ENCODE measurements at regions not wholly inside any gene's neighbourhood (a gene's known extent, or its start where the extent isn't known, plus 50 kb on each side); places are given as distances from the start of the nearest gene placed in this dataset.

DNA sequence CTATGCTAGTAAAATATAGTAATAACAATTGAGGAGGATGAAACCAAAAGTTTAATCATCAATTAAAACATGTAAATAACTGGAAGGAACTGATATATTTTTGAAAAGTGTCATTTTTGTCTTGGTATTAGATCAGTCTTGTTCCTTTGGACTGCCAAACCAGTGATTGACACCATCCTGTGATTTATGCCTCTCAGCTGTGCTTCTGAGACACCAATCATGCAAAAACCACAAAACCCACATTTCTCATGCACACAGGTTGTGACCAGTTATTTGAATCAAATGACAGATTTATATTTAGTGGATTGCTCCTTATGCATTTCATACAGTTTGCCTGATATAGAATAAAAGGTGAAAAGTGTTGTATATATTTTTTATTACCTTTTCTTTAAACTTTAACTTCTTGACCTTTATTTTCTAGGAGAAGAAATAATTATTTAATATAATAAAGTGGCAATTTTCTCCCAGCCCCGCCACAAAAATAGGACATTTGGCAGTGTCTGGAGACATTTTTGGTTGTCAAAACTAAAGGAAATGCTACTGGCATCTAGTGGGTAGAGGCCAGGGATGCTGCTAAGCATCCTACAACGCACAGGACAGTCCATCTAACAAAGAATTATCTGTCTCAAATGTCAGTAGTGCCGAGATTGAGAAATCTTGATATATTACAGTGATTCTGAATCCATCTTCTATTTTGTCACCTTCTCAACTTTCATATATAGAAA is 383.6 kb downstream of the BCKDHB start:
- H3K36me3 ChIP-seq (ENCODE audit: control insufficient read depth in 2 of 4, insufficient read depth in 4 of 4, low read length in 3 of 4): no peaks in the 10 kb centered on the region
- H4K91ac ChIP-seq (replicated peaks; ENCODE audit: insufficient read length, low read length): no peak overlapping the region
- no peaks in the 10 kb centered on the region for H3K23me2 ChIP-seq (ENCODE audit: low read depth, low read length)
- H3K27me3 ChIP-seq (replicated peaks in 1 of 4; ENCODE audit: control insufficient read depth in 3 of 4, extremely low read depth in 1 of 4, insufficient read depth in 3 of 4, low read length in 3 of 4): no peaks in the 10 kb centered on the region
- H3K4me2 ChIP-seq (ENCODE audit: insufficient read depth in 1 of 2, low read depth in 2 of 2, low read length in 2 of 2): no peak overlapping the region
- no peak overlapping the region for H3K4ac ChIP-seq (replicated peaks; ENCODE audit: insufficient read length, low read depth, low read length)
- FAIRE-seq (no peak), DNase-seq (ENCODE audit: low read depth in 1 of 2, low spot score in 2 of 2) (no peak)
- POLR2A ChIA-PET (ENCODE audit: partially characterized antibody): no interaction called here
- H2BK15ac ChIP-seq (ENCODE audit: low read length): no peak overlapping the region
- H2BK120ac ChIP-seq (replicated peaks; ENCODE audit: low read depth, low read length): no peak overlapping the region
- H4K8ac ChIP-seq (ENCODE audit: extremely low read depth, insufficient read depth, low read length): no peak overlapping the region
- H2BK20ac ChIP-seq (ENCODE audit: low read length): no peak overlapping the region
- CTCF ChIA-PET (ENCODE audit: partially characterized antibody): no interaction called here
- H3K79me2 ChIP-seq (ENCODE audit: control insufficient read depth in 1 of 2, insufficient read depth in 2 of 2, low read length in 2 of 2): no peaks in the 10 kb centered on the region
- H3K14ac ChIP-seq (ENCODE audit: insufficient read length): no peak overlapping the region
- H3K4me3 ChIP-seq (ENCODE audit: extremely low read depth in 1 of 4, insufficient read depth in 2 of 4, low read depth in 3 of 4, low read length in 4 of 4): no peak overlapping the region
- H4K5ac ChIP-seq (ENCODE audit: insufficient read length, low read depth, low read length): no peak overlapping the region
- no peaks in the 10 kb centered on the region for H3K79me1 ChIP-seq (ENCODE audit: low read depth, low read length)
- no peak overlapping the region for H3K23ac ChIP-seq (ENCODE audit: insufficient read length)
- no peak overlapping the region for H3K27ac ChIP-seq (ENCODE audit: low read depth, low read length)
- no peak overlapping the region for H2BK5ac ChIP-seq (ENCODE audit: low read depth, low read length)
- no peak overlapping the region for H2BK12ac ChIP-seq (ENCODE audit: low read depth, low read length)
- H3K18ac ChIP-seq (ENCODE audit: extremely low read depth, low read length): no peak overlapping the region
- no peaks in the 10 kb centered on the region for H3K4me1 ChIP-seq (replicated peaks in 1 of 4; ENCODE audit: control insufficient read depth in 3 of 4, insufficient read depth in 4 of 4, low read length in 3 of 4)
- no peak overlapping the region for H2AFZ ChIP-seq (ENCODE audit: low read length)
- no peaks in the 10 kb centered on the region for H4K20me1 ChIP-seq (replicated peaks in 1 of 2; ENCODE audit: control insufficient read depth in 1 of 2, insufficient read depth in 2 of 2, low read length in 2 of 2)
- H3K9ac ChIP-seq (replicated peaks in 1 of 4; ENCODE audit: extremely low read depth in 1 of 4, low read depth in 3 of 4, low read length in 3 of 4): no peak overlapping the region
- H3K9me3 ChIP-seq (ENCODE audit: insufficient read depth in 2 of 2, low read depth in 1 of 2, low read length in 1 of 2): no peaks in the 10 kb centered on the region
- H3K56ac ChIP-seq (replicated peaks; ENCODE audit: insufficient read length, low read depth, low read length): no peak overlapping the region
- no peak overlapping the region for H2AK5ac ChIP-seq (ENCODE audit: low read depth, low read length)
- WGBS, 2 experiments (ENCODE audit: extremely low coverage in 1 of 2, insufficient coverage in 1 of 2, insufficient read length in 1 of 2, insufficient replicate concordance in 2 of 2, low coverage in 1 of 2, low lambda C conversion rate in 2 of 2, missing lambda C conversion rate in 1 of 2): 82% methylated on average over 3 of the region's 3 CpGs; no CpG with 5 or more reads in 1 of the 2 experiments
- TF ChIP-seq JUN (IDR thresholded peaks at IDR 0.05; ENCODE audit: low read depth, low read length) (no peak), EP300 (IDR thresholded peaks at IDR 0.05; ENCODE audit: borderline replicate concordance in 1 of 2, low read depth in 2 of 2, low read length in 2 of 2) (no peak), TAF7 (optimal IDR thresholded peaks at IDR 0.05; ENCODE audit: borderline replicate concordance, low read depth, low read length) (no peak), SIN3A (conservative IDR thresholded peaks at IDR 0.05 in 1 of 2, IDR thresholded peaks at IDR 0.05 in 1 of 2; ENCODE audit: low read depth in 1 of 2, low read length in 2 of 2) (no peak), TEAD4 (IDR thresholded peaks at IDR 0.05; ENCODE audit: low read depth, low read length) (no peak), TBP (IDR thresholded peaks at IDR 0.05; ENCODE audit: low read depth, low read length) (no peak), TAF1 (IDR thresholded peaks at IDR 0.05; ENCODE audit: low read depth, low read length) (no peak), SAP30 (IDR thresholded peaks at IDR 0.05; ENCODE audit: insufficient read depth, insufficient replicate concordance, low read length) (no peak), RAD21 (IDR thresholded peaks at IDR 0.05 in 1 of 2, conservative IDR thresholded peaks at IDR 0.05 in 1 of 2; ENCODE audit: low read depth in 2 of 2, low read length in 2 of 2) (no peak), HDAC6 (IDR thresholded peaks at IDR 0.05; ENCODE audit: low read depth, low read length) (no peak), NRF1 (IDR thresholded peaks at IDR 0.05; ENCODE audit: low read depth, low read length) (no peak), RFX5 (IDR thresholded peaks at IDR 0.05; ENCODE audit: borderline replicate concordance, low read depth, low read length) (no peak), SUZ12 (IDR thresholded peaks at IDR 0.05; ENCODE audit: low read length) (no peak)

Data from H1 (cell line).